ENCODE measurements at regions not wholly inside any gene's neighbourhood (a gene's known extent, or its start where the extent isn't known, plus 50 kb on each side); places are given as distances from the start of the nearest gene placed in this dataset.

DNA sequence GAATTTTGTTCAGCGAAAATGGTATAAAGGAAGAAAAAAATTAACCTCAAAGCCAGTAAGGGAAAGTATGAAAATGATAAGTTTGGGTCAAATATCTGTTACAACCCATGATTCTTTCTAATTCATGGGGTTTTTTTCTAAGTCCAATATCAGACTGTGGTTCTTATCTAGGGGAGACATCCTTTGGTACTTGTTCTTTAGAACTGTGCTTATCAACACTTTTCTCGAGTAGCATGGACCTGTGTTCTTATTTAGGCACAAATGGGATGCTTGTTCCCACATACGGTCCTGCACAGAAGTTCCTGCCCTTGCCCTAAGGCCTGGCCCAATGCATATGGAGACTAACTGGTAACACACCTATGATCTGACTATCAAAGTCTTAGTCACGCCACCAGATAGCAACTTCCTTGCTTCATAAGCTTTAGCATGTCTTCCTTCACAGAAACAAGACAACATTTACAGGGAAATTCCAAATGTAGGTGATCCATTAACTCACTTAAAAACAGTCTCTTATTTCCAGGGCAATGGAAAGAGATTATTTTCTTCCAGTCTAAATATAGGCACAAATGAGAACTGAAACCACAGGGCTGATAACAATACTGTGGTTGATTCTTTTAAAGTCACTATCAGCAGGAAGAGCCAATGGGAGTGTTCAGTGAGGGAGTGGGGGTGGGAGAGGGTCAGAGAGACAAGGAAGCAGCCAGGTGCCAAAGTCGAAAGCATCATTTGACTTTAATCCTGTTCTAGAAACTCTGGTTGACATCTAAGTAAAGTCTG, 268.8 kb upstream of the ANKRD55 start:
- Histone ChIP-seq H3K27me3 (ENCODE audit: insufficient read depth, low read length) (no peaks in the 10 kb centered on the region), H2BK120ac (ENCODE audit: low read depth, low read length, poor library complexity, severe bottlenecking) (no peak overlapping the region), H3K4ac (ENCODE audit: low read depth, low read length) (no peak overlapping the region), H4K8ac (replicated peaks; ENCODE audit: insufficient read length, low read depth, low read length) (no peak overlapping the region), H3T11ph (ENCODE audit: low read length) (no peak overlapping the region), H3K4me2 (ENCODE audit: insufficient read depth, insufficient read length, low read length) (no peak overlapping the region), H2BK20ac (ENCODE audit: low read depth, low read length, poor library complexity, severe bottlenecking) (no peak overlapping the region), H3K79me1 (ENCODE audit: insufficient read depth, low read depth, low read length, poor library complexity, severe bottlenecking) (no peaks in the 10 kb centered on the region), H4K5ac (ENCODE audit: insufficient read length, low read depth, low read length) (no peak overlapping the region), H4K20me1 (ENCODE audit: control insufficient read depth, insufficient read depth, insufficient read length) (no peaks in the 10 kb centered on the region), H3K18ac (ENCODE audit: insufficient read length, low read depth, low read length) (no peak overlapping the region), H3K14ac (ENCODE audit: insufficient read depth, low read length) (no peak overlapping the region), H3K27ac (ENCODE audit: insufficient read length, low read depth, low read length) (no peak overlapping the region), H3K9ac (ENCODE audit: extremely low read depth, insufficient read length, low read length) (no peak overlapping the region), H3K4me1 (ENCODE audit: insufficient read depth, low read length) (no peaks in the 10 kb centered on the region; the same call in 1 of the 2 replicates), H3K23ac (ENCODE audit: insufficient read length, low read depth, low read length) (no peak overlapping the region), H4K91ac (ENCODE audit: insufficient read length, low read depth, low read length) (no peak overlapping the region), H2AFZ (ENCODE audit: low read length) (no peak overlapping the region), H2AK5ac (ENCODE audit: insufficient read length, low read length) (no peak overlapping the region), H3K9me3 (ENCODE audit: control insufficient read depth, low read depth, low read length) (no peaks in the 10 kb centered on the region), H2BK15ac (ENCODE audit: low read depth, low read length) (no peak overlapping the region), H3K23me2 (ENCODE audit: insufficient read length, low read depth, low read length, poor library complexity, severe bottlenecking) (no peaks in the 10 kb centered on the region), H2BK12ac (ENCODE audit: insufficient read length, low read depth, low read length) (no peak overlapping the region), H3K56ac (ENCODE audit: insufficient read length, low read depth, low read length) (no peak overlapping the region), H3K79me2 (ENCODE audit: insufficient read depth, low read length) (no peaks in the 10 kb centered on the region), H2BK5ac (ENCODE audit: insufficient read length, low read length) (no peak overlapping the region)
- DNase-seq, result no peak
- WGBS (ENCODE audit: extremely low coverage, insufficient read length, low lambda C conversion rate), result no CpG with 5 or more reads among the region's 5 CpGs
- H3K4me1 Mint-ChIP-seq, result 0 out of 4 replicates have a peak, but pooled peaks cover 0 to 2% of the 10 kb centered on the region in 2 experiments
- no peaks in the 10 kb centered on the region; a peak in 1 of 7 replicates for H3K36me3 Mint-ChIP-seq (ENCODE audit: insufficient read depth in 1 of 3, low read depth in 3 of 3)
- H3K4me3 Mint-ChIP-seq, result no peak overlapping the region
- peaks cover 2% of the 10 kb centered on the region; the same call in 1 of the 2 replicates for H3K27me3 Mint-ChIP-seq (ENCODE audit: low read depth)
- H3K27ac Mint-ChIP-seq, result no peak overlapping the region
- TF ChIP-seq, protein P1, sequence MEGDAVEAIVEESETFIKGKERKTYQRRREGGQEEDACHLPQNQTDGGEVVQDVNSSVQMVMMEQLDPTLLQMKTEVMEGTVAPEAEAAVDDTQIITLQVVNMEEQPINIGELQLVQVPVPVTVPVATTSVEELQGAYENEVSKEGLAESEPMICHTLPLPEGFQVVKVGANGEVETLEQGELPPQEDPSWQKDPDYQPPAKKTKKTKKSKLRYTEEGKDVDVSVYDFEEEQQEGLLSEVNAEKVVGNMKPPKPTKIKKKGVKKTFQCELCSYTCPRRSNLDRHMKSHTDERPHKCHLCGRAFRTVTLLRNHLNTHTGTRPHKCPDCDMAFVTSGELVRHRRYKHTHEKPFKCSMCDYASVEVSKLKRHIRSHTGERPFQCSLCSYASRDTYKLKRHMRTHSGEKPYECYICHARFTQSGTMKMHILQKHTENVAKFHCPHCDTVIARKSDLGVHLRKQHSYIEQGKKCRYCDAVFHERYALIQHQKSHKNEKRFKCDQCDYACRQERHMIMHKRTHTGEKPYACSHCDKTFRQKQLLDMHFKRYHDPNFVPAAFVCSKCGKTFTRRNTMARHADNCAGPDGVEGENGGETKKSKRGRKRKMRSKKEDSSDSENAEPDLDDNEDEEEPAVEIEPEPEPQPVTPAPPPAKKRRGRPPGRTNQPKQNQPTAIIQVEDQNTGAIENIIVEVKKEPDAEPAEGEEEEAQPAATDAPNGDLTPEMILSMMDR (conservative IDR thresholded peaks at IDR 0.05), result no peak
- no peaks in the 10 kb centered on the region; a peak in 1 of 5 replicates for H3K9me3 Mint-ChIP-seq

All from H9 (cell line).